ENCODE measurements at regions not wholly inside any gene's neighbourhood (a gene's known extent, or its start where the extent isn't known, plus 50 kb on each side); places are given as distances from the start of the nearest gene placed in this dataset.

DNA sequence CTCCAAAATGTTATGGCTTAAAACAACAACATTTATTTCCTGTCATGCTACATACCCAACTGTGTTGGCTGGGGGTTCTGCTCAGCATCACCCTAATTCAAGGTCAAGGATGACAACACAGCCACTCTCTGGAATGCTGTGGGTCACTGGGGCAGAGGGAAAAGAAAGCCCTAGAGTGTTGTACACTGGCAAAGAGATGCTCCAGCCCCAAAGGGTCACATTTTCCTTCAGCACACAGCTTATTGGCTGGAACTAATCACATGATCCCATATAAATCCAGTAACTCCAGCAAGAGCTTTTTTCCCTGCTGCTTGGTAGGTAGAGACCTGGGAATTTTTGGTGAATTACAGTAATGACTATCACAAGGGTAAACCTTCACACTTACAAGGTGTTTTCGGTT, 1041.4 kb downstream of the NTRK3 start:
- Histone ChIP-seq H3K27ac (no peak overlapping the region), H3K36me3 (replicated peaks in 1 of 2; ENCODE audit: insufficient read depth in 1 of 2, low read depth in 2 of 2) (no peaks in the 10 kb centered on the region), H3K4me1 (no peaks in the 10 kb centered on the region), H3K4me3 (no peak overlapping the region), H3K9me3 (no peaks in the 10 kb centered on the region), H3K27me3 (no peaks in the 10 kb centered on the region)
- no peak for ATAC-seq
- TF ChIP-seq, protein P1, sequence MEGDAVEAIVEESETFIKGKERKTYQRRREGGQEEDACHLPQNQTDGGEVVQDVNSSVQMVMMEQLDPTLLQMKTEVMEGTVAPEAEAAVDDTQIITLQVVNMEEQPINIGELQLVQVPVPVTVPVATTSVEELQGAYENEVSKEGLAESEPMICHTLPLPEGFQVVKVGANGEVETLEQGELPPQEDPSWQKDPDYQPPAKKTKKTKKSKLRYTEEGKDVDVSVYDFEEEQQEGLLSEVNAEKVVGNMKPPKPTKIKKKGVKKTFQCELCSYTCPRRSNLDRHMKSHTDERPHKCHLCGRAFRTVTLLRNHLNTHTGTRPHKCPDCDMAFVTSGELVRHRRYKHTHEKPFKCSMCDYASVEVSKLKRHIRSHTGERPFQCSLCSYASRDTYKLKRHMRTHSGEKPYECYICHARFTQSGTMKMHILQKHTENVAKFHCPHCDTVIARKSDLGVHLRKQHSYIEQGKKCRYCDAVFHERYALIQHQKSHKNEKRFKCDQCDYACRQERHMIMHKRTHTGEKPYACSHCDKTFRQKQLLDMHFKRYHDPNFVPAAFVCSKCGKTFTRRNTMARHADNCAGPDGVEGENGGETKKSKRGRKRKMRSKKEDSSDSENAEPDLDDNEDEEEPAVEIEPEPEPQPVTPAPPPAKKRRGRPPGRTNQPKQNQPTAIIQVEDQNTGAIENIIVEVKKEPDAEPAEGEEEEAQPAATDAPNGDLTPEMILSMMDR (IDR thresholded peaks at IDR 0.05) = no peak
- TF ChIP-seq POLR2A (IDR thresholded peaks at IDR 0.05) = no peak
- no peak for DNase-seq
- WGBS, 2 donors = 60 to 64% methylated on average over 1 of the region's 1 CpG
- intact Hi-C loops (cut with DNase I) = no loop called here

DNA sequence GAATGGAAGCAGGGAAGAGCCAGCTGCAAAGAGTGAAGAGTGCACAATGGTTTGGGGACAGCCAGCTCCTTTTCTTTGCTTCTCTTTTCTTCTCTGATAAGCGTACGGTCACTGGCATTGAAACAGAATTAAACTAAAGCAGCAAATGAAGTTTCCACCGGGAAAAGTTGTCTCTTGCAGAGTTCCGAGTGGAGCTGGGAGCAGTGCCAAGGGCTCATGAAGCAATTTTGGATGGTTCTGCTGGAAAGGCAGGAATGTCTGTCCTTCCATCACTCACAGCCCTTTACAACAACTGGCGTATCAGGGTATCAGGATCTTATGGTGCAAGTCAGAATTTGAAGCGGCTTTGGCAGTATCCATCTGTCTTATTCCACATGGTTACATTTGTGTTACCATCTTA, 1042.9 kb downstream of the NTRK3 start:
- DNase-seq = no peak
- WGBS, 2 donors = 55 to 61% methylated on average over 6 of the region's 6 CpGs
- no peaks in the 10 kb centered on the region for H3K36me3 ChIP-seq (replicated peaks in 1 of 2; ENCODE audit: insufficient read depth in 1 of 2, low read depth in 2 of 2)
- H3K9me3 ChIP-seq = no peaks in the 10 kb centered on the region
- H3K27me3 ChIP-seq = no peaks in the 10 kb centered on the region
- H3K4me3 ChIP-seq = no peak overlapping the region
- no peak overlapping the region for H3K27ac ChIP-seq
- no peaks in the 10 kb centered on the region for H3K4me1 ChIP-seq
- intact Hi-C loops (cut with DNase I) = no loop called here
- TF ChIP-seq, protein P1 (IDR thresholded peaks at IDR 0.05) = no peak
- TF ChIP-seq POLR2A (IDR thresholded peaks at IDR 0.05) = no peak
- ATAC-seq = no peak

DNA sequence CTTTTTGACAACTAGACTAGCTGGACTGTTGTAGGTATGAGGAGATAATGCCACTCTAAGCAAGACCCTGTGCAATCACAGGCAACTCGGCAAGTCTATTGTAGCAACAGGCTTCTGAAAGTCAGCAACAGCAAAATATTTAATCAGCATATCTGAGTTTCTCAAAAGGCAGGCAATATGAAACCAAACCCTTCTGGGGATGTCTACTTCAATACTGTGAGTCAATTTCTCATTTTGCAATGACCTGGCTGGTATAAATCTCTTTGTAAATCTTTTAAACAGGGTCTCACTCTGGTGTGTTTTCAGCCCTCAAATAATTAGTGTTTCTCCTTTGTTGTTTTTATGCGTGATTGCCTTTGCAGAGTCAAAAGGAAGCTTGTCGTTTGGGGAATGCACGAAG, 1044.5 kb downstream of the NTRK3 start:
- intact Hi-C loops (cut with DNase I) = no loop called here
- Histone ChIP-seq H3K4me1 (no peaks in the 10 kb centered on the region), H3K4me3 (no peak overlapping the region), H3K27ac (no peak overlapping the region), H3K27me3 (no peaks in the 10 kb centered on the region), H3K36me3 (replicated peaks in 1 of 2; ENCODE audit: insufficient read depth in 1 of 2, low read depth in 2 of 2) (no peaks in the 10 kb centered on the region), H3K9me3 (no peaks in the 10 kb centered on the region)
- DNase-seq (no peak), ATAC-seq (no peak)
- WGBS, 2 donors = 25 to 28% methylated on average over 4 of the region's 4 CpGs
- TF ChIP-seq, protein P1 (IDR thresholded peaks at IDR 0.05) = no peak
- no peak for TF ChIP-seq POLR2A (IDR thresholded peaks at IDR 0.05)

DNA sequence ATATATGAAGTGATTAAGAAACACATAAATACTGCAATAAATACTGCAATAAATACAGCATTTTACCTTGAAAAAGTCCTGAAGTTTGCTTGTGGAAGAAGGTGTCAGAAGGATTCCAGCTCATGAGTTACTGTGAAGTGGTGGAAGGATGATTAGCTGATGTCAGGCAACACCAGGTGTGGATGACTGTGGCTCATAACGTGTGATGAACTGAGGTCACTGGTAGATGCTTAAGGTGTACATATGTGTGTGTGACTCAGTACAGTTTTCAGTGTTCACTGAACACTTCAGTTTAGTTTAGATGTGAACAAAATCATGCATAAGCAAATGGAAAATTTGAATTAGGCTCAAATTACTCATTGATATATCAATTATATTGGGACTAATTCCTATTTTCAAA, 1045.0 kb downstream of the NTRK3 start:
- TF ChIP-seq, protein P1 (IDR thresholded peaks at IDR 0.05) = no peak
- no peaks in the 10 kb centered on the region for H3K27me3 ChIP-seq
- no peaks in the 10 kb centered on the region for H3K4me1 ChIP-seq
- DNase-seq (no peak), ATAC-seq (no peak)
- WGBS, 2 donors = 45 to 47% methylated on average over 1 of the region's 1 CpG
- H3K9me3 ChIP-seq = no peaks in the 10 kb centered on the region
- no peaks in the 10 kb centered on the region for H3K36me3 ChIP-seq (replicated peaks in 1 of 2; ENCODE audit: insufficient read depth in 1 of 2, low read depth in 2 of 2)
- intact Hi-C loops (cut with DNase I) = no loop called here
- no peak overlapping the region for H3K4me3 ChIP-seq
- H3K27ac ChIP-seq = no peak overlapping the region

DNA sequence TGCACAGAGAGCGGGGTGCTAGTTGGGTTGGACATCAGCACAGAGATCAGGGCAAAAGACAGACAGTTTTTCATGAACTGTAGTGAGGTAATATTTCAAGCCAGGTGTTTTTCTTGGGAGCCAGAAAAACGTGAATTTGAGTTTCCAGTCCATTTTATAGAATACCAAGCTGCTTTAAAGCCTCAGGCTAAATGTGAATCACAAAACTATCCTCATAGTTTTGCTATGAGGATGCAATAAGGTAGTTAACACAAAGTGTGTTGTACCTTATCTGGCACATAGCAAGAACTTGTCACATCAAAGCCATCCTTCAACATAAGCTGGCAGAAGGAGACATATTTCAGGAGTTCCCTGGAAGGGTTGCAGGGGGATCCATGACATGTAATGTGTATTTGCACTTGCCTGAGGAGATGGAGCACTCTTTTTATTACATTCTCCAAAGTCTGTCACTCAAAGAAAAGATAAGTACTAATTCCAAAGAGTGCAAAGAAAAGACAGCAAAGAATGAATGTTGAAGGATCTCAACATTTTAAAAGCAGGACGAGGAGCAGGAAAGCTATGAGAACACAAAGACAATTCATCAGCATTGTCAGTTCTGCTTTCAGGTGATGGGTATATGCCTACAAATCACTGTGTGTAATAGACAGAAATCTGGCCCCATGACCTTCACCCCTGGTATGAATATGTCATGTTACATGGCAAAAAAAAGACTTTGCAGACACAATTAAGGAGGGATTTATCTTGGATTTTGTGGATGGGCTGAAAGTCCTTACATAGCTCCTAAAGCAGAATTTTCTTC, 1046.4 kb downstream of the NTRK3 start:
- no peak for TF ChIP-seq POLR2A (IDR thresholded peaks at IDR 0.05)
- TF ChIP-seq, protein P1 (IDR thresholded peaks at IDR 0.05) = no peak
- ATAC-seq = no peak
- WGBS, 2 donors = 34 to 38% methylated on average over 3 of the region's 3 CpGs

More for the DNA sequence above, 1046.4 kb downstream of the NTRK3 start:
- H3K36me3 ChIP-seq (replicated peaks in 1 of 2; ENCODE audit: insufficient read depth in 1 of 2, low read depth in 2 of 2) = no peaks in the 10 kb centered on the region
- no peak overlapping the region for H3K27ac ChIP-seq
- no peaks in the 10 kb centered on the region for H3K9me3 ChIP-seq
- intact Hi-C loops (cut with DNase I) = no loop called here
- no peak overlapping the region for H3K4me3 ChIP-seq
- no peak for DNase-seq
- H3K4me1 ChIP-seq = no peaks in the 10 kb centered on the region
- no peaks in the 10 kb centered on the region for H3K27me3 ChIP-seq

Data from body of pancreas (tissue), 4 donors.